ENCODE measurements at regions not wholly inside any gene's neighbourhood (a gene's known extent, or its start where the extent isn't known, plus 50 kb on each side); places are given as distances from the start of the nearest gene placed in this dataset.

DNA sequence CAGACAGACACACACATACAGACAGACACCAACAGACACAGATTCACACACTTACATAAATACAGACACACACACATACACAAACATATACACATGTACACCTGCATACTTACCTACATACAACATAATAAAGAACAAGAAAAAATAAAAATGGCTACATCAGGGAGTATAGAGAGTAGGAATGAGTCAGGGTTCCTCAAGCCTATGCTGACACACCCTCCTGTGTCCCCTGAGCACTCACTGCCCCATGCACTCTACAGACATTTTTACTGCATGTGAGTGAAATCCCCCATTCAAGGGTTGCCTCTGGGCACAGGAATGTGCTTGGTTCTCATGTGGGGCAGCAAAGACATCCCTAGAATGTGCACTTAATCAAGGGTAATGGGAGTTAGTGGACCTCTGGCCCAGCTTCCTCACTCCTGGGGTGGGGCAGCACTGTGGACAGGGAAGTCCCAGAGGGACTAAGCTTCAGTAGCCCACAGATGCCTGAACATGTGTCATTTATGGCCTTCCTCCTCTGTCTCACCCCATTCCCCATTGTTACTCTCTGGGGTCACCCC lies 185.9 kb upstream of the FOXA2 start (continued):
- TF ChIP-seq, protein P1, sequence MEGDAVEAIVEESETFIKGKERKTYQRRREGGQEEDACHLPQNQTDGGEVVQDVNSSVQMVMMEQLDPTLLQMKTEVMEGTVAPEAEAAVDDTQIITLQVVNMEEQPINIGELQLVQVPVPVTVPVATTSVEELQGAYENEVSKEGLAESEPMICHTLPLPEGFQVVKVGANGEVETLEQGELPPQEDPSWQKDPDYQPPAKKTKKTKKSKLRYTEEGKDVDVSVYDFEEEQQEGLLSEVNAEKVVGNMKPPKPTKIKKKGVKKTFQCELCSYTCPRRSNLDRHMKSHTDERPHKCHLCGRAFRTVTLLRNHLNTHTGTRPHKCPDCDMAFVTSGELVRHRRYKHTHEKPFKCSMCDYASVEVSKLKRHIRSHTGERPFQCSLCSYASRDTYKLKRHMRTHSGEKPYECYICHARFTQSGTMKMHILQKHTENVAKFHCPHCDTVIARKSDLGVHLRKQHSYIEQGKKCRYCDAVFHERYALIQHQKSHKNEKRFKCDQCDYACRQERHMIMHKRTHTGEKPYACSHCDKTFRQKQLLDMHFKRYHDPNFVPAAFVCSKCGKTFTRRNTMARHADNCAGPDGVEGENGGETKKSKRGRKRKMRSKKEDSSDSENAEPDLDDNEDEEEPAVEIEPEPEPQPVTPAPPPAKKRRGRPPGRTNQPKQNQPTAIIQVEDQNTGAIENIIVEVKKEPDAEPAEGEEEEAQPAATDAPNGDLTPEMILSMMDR (IDR thresholded peaks at IDR 0.05; ENCODE audit: low read depth, low read length, missing input control), result no peak
- no peak for TF ChIP-seq TAF1 (conservative IDR thresholded peaks at IDR 0.05)
- TF ChIP-seq, protein P2, sequence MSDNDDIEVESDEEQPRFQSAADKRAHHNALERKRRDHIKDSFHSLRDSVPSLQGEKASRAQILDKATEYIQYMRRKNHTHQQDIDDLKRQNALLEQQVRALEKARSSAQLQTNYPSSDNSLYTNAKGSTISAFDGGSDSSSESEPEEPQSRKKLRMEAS (IDR thresholded peaks at IDR 0.05), result no peak
- no peak for TF ChIP-seq EGR1 (IDR thresholded peaks at IDR 0.05; ENCODE audit: low read depth in 2 of 2)
- no peak for TF ChIP-seq FOXA2 (IDR thresholded peaks at IDR 0.05)
- TF ChIP-seq, protein P3, sequence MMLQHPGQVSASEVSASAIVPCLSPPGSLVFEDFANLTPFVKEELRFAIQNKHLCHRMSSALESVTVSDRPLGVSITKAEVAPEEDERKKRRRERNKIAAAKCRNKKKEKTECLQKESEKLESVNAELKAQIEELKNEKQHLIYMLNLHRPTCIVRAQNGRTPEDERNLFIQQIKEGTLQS (IDR thresholded peaks at IDR 0.05), result no peak
- TF ChIP-seq HNF4A (conservative IDR thresholded peaks at IDR 0.05), result no peak

DNA sequence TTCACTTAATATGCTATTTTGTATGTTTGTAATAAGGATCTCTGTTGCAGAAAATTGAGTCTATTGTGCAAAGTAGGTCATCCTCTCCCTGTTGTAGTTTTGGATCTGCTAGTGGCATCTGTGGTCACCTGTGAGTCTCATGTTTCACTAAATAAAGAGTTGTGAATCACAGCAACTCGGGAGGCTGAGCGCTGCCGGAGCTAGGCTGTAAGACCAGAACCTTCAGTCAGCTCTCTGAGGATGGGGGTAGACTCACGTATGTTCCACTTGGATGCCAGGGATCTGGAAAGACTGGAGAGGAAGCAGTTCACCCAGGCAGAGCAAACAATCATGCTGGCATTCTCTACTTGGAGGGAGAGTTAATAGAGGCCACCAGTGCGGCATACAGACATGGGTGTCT lies 187.3 kb upstream of the FOXA2 start:
- WGBS, result 78% methylated on average over 5 of the region's 5 CpGs
- Histone ChIP-seq H3K27ac (ENCODE audit: low read depth in 1 of 2, low read length in 2 of 2) (no peak overlapping the region), H3K36me3 (ENCODE audit: control insufficient read depth in 4 of 4, insufficient read depth in 3 of 4, low read depth in 1 of 4, low read length in 3 of 4) (no peaks in the 10 kb centered on the region), H3K4me3 (ENCODE audit: low read depth in 1 of 3, low read length in 3 of 3) (no peak overlapping the region), H3K4me1 (ENCODE audit: control insufficient read depth in 4 of 4, insufficient read depth in 4 of 4, low read length in 3 of 4) (no peaks in the 10 kb centered on the region), H3K9ac (ENCODE audit: low read depth in 1 of 2, low read length in 2 of 2) (no peak overlapping the region), H3K9me3 (ENCODE audit: control insufficient read depth in 4 of 4, low read length in 3 of 4) (peaks cover 0 to 4% (median 1%) of the 10 kb centered on the region in 4 donors), H3K27me3 (ENCODE audit: control insufficient read depth in 4 of 4, insufficient read depth in 4 of 4, low read length in 3 of 4) (peaks cover 0 to 4% (median 0%) of the 10 kb centered on the region in 4 donors)
- no peak for DNase-seq (ENCODE audit: low spot score)
- TF ChIP-seq JUND (IDR thresholded peaks at IDR 0.05), result no peak
- TF ChIP-seq, protein P3 (IDR thresholded peaks at IDR 0.05), result no peak
- TF ChIP-seq RXRA (IDR thresholded peaks at IDR 0.05), result no peak
- no peak for TF ChIP-seq NR2F2 (IDR thresholded peaks at IDR 0.05)
- TF ChIP-seq, protein P4, sequence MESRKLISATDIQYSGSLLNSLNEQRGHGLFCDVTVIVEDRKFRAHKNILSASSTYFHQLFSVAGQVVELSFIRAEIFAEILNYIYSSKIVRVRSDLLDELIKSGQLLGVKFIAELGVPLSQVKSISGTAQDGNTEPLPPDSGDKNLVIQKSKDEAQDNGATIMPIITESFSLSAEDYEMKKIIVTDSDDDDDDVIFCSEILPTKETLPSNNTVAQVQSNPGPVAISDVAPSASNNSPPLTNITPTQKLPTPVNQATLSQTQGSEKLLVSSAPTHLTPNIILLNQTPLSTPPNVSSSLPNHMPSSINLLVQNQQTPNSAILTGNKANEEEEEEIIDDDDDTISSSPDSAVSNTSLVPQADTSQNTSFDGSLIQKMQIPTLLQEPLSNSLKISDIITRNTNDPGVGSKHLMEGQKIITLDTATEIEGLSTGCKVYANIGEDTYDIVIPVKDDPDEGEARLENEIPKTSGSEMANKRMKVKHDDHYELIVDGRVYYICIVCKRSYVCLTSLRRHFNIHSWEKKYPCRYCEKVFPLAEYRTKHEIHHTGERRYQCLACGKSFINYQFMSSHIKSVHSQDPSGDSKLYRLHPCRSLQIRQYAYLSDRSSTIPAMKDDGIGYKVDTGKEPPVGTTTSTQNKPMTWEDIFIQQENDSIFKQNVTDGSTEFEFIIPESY (IDR thresholded peaks at IDR 0.05), result no peak

DNA sequence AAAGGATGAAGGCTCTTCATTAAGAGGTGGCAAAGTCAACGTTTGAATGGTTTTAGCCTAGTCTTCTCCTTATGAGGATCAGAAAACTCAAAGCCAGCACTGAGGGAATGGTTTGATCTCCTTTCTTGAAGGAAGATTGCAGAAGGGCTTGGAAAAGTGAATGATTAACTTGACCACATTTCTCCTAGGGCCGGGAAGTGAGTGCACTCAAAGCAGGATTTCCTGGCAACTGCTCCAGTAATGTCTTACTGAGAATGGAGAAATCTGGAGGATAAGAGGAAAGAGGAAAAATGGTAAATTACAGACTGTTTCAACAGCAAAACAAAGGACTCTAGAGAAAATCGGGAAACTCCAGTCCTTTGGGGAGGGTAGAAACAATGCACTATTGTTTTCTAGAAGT lies 189.0 kb upstream of the FOXA2 start:
- no peaks in the 10 kb centered on the region for H3K36me3 ChIP-seq (ENCODE audit: control insufficient read depth in 4 of 4, insufficient read depth in 3 of 4, low read depth in 1 of 4, low read length in 3 of 4)
- peaks cover 0 to 4% (median 0%) of the 10 kb centered on the region in 4 donors for H3K27me3 ChIP-seq (ENCODE audit: control insufficient read depth in 4 of 4, insufficient read depth in 4 of 4, low read length in 3 of 4)
- WGBS, result 24% methylated on average over 3 of the region's 3 CpGs
- H3K4me3 ChIP-seq (ENCODE audit: low read depth in 1 of 3, low read length in 3 of 3), result no peak overlapping the region
- no peak overlapping the region for H3K9ac ChIP-seq (ENCODE audit: low read depth in 1 of 2, low read length in 2 of 2)
- TF ChIP-seq TAF1 (conservative IDR thresholded peaks at IDR 0.05) (no peak), EGR1 (IDR thresholded peaks at IDR 0.05; ENCODE audit: low read depth in 2 of 2) (no peak), RAD21 (IDR thresholded peaks at IDR 0.05) (no peak), JUND (IDR thresholded peaks at IDR 0.05) (no peak), SP1 (IDR thresholded peaks at IDR 0.05) (no peak)
- TF ChIP-seq, protein P5, sequence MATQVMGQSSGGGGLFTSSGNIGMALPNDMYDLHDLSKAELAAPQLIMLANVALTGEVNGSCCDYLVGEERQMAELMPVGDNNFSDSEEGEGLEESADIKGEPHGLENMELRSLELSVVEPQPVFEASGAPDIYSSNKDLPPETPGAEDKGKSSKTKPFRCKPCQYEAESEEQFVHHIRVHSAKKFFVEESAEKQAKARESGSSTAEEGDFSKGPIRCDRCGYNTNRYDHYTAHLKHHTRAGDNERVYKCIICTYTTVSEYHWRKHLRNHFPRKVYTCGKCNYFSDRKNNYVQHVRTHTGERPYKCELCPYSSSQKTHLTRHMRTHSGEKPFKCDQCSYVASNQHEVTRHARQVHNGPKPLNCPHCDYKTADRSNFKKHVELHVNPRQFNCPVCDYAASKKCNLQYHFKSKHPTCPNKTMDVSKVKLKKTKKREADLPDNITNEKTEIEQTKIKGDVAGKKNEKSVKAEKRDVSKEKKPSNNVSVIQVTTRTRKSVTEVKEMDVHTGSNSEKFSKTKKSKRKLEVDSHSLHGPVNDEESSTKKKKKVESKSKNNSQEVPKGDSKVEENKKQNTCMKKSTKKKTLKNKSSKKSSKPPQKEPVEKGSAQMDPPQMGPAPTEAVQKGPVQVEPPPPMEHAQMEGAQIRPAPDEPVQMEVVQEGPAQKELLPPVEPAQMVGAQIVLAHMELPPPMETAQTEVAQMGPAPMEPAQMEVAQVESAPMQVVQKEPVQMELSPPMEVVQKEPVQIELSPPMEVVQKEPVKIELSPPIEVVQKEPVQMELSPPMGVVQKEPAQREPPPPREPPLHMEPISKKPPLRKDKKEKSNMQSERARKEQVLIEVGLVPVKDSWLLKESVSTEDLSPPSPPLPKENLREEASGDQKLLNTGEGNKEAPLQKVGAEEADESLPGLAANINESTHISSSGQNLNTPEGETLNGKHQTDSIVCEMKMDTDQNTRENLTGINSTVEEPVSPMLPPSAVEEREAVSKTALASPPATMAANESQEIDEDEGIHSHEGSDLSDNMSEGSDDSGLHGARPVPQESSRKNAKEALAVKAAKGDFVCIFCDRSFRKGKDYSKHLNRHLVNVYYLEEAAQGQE (IDR thresholded peaks at IDR 0.05), result no peak
- TF ChIP-seq, protein P4 (IDR thresholded peaks at IDR 0.05), result no peak
- TF ChIP-seq, protein P1 (IDR thresholded peaks at IDR 0.05; ENCODE audit: low read depth, low read length, missing input control), result no peak
- TF ChIP-seq, protein P3 (IDR thresholded peaks at IDR 0.05), result no peak
- TF ChIP-seq, protein P2 (IDR thresholded peaks at IDR 0.05), result no peak
- no peak for DNase-seq (ENCODE audit: low spot score)
- no peak overlapping the region for H3K27ac ChIP-seq (ENCODE audit: low read depth in 1 of 2, low read length in 2 of 2)
- H3K4me1 ChIP-seq (ENCODE audit: control insufficient read depth in 4 of 4, insufficient read depth in 4 of 4, low read length in 3 of 4), result no peaks in the 10 kb centered on the region
- H3K9me3 ChIP-seq (ENCODE audit: control insufficient read depth in 4 of 4, low read length in 3 of 4), result peaks cover 0 to 4% (median 1%) of the 10 kb centered on the region in 4 donors
